CD4-positive, alpha-beta T cell treated with Interleukin-17A for 1 hour (primary cell): ENCODE measurements at regions not wholly inside any gene's neighbourhood (a gene's known extent, or its start where the extent isn't known, plus 50 kb on each side); places are given as distances from the start of the nearest gene placed in this dataset.
"Not testable (repeated sequence)": the region's sequence is repeated elsewhere in the genome, so short reads cannot be mapped to it uniquely, and the experiment has no call there.

ENCODE experiments used
- DNase-seq: peaks from one replicate; pipeline ENCODE4 v3.0.0-alpha.2; 2020

DNA sequence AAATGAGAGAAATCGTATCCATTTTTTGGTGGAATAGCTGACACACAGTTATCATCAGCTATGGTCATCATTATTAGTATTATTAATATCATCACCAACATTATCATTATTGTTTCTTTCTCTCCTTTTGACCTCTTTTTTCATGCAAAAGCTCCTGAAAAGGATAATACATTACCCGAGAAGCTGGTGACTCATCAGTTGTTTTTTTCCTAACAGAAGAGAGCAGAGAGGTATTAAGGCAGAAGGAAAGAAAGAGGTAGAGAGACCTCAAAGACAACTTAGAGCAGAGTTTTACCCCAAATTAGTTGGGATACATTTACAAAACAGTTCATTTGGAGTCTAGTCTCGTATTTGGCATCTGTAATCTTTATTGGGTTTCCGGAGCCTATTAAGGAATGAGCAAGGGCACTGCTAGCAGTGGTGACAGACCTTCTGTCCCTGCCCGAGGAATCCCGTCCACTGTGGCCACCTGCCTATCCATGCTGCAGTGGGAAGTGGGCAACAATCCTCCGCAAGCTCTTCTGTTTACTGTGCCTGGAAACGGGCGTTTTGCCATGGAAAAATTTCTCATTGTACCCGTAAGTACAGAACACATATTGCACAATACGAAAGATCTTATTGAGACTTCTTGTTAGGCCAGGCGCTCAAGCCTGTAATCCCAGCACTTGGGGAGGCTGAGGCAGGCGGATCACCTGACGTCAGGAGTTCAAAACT is 170.0 kb upstream of the MKLN1 start:
- no peak for DNase-seq

DNA sequence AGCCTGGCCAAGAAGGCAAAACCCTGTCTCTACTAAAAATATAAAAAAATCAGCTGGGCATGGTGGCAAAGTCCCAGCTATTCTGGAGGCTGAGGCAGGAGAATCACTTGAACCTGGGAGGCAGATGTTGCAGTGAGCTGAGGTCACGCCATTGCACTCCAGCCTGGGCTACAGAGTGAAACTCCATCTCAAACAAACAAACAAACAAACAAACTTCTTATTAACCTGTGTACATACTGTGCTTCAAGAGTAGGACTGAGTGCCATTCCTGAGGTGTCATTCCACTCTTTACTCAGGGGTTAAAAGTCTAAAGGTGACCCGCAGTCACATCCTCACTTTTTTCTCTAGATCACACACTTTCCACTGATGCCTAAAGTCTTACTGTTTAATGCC is 169.4 kb upstream of the MKLN1 start:
- DNase-seq, result not testable (repeated sequence)

DNA sequence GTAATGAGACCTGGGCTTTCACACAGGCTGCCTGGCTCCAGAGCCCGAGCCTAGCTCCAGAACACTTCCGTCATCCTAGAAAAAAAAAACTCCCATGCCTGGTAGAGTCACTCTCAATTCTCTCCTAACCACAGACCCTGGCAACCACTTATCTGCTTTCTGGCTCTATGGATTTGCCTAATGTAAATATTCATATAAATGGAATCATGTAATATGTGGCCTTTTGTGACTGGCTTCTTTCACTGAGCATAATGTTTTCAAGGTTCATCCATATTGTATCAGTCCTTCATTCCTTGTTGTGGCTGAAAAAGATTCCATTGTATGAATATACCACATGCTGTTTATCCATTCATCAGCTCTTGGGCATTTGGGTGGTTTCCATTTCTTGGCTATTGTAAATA is 167.7 kb upstream of the MKLN1 start:
- no peak for DNase-seq

DNA sequence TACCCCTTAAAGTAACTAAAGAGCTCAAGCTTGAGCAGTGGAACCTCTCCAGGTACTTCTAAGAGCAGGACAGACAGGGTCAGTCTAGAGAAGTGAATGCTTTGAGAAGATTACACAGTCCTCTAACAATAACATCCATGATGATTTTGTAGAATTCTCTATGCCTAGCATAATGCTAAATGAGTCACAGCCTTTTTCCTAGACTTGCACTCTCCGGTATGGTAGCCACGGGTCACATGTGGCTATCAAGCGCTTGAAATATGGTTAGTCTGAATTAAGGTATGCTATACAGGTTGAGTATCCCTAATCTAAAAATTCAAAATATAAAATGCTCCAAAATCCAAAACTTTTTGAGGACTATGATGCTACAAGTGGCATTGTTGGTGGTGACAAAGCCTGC is 166.6 kb upstream of the MKLN1 start:
- no peak for DNase-seq

DNA sequence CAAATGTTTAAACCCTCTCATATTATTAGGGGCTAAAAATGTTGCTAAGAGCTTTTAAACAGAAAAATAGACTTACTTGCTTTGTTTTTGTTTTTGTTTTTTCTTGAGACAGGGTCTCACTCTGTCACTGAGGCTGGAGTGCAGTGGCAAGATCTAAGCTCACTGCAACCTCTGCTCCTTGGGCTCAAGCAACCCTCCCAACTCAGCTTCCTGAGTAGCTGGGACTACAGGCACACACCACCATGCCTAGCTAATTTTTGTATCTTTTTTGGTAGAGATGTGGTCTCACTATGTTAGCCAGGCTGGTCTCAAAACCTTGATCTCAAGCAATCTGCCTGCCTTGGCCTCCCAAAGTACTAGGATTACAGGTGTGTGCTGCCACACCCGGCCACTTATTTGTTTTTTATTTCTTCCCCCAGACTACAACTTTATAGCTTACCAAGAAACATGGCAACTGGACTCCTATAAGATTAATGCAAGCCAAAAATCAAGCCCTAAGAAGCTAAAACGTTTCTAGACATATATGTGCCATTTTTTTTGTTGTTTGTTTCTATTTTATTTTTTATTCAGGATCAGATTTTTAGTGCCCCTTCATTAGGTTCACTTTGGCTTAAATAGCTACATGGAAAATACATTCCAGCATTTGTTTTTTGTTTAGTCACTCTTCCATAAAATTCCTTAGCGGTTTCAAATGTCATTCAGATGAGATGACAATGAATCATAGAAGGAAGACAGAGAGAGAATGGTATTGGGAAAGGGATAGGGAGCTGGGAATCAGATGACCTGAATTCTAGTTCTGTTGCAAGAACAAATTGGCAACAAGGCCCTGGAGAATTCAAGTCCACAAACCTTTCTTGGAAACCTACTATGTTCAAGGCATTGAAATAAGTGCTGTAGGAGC is 163.4 kb upstream of the MKLN1 start:
- DNase-seq, result no peak

DNA sequence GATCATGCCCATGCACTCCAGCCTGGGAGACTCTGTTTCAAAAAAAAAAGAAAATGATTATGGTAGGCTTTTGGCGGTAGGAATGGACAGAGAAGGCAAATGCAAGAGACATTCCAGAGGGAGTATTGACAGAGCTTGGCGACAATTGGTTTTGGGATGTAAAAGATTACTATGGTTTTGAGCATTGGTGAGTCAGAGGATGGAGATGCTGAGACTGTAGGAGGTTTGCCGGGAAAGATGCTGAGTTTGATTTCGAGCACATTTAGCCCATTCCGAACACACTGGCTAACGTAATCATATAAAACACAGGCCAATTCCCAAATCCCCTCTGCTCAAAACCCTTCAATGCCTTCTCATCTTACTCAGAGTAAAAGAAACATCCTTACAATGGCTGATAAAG is 161.6 kb upstream of the MKLN1 start:
- no peak for DNase-seq

DNA sequence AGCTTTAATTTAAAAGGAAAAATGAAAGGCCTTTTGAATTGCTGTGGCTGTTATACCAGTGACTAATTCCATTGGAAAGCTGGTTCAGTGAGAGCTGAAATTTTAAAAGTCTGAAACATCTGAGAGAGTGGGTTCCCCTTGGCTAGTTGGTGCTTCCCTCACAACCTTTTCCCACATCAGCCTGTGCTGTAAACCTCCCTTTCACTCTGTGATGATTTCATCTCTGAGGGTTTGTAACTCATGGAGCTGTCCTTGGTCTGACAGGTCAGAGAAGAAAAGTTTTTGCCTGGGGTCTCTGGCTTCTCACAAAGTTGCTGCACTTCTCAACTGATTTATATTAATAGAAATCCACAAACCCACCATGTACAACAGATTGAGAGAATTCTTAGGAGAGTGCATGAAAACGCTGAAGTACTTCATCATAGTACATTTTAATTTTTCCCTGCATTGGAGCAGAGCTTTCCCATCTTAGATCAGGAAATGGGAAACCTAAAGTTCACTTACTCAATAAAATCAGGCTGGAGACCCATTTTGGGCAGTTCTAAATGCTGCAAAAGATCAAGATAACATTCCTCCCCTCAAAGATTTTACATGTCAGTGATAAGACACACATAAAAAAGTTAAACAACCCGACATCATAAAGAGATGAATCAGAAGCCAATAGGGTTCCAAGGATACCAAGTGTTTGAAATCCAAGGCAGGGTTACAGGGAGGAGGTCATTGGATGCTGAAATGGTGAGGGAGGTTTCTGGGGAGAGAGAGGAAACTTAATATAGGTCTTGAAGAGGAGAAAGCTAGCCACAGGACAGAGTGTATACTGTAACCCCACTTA is 157.0 kb upstream of the MKLN1 start:
- no peak for DNase-seq

DNA sequence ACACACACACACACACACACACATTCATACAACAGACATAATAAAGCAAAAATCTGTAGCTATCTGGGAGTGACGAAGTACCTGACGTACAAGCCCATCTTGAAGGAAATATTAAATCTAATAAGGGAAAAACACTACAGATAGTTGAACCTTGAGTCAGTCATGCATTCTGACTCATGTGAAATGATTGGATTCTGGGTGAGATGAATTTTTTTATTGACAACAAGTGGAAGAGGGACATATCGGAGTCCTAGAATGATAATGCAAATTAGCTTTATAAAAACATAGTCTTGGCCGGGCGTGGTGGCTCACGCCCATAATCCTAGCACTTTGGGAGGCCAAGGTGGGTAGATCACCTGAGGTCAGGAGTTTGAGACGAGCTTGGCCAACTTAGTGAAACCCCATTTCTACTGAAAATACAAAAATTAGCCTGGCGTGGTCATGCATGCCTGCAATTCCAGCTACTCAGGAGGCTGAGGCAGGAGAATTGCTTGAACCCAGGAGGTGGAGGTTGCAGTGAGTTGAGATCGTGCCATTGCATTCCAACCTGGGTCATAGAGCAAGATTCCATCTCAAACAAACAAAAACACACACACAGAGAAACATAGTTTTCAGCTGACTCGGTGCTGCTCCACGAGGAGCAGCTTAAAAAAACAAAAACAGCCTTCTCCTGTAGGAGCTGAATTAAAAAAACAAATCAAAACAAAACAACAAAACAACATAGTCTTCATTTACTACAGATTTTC is 154.4 kb upstream of the MKLN1 start:
- no peak for DNase-seq

DNA sequence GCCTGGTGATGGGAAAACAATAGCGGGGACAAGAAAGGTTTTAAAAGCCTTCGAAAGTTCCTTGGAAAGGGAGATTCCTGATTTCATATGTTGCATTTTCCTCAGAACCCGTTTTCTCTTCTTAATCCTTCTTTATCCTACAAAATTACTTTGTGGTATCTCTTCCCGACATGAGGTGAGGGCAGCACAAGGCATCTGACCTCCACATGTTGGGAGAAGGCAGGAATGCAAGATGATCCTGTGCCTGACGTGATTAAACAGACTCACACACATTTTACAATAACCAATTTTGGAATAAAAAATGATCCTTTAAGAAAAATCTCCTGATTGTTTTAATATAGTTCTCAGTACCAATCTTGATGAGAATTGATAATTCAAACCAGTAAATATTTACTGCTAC is 153.3 kb upstream of the MKLN1 start:
- no peak for DNase-seq

DNA sequence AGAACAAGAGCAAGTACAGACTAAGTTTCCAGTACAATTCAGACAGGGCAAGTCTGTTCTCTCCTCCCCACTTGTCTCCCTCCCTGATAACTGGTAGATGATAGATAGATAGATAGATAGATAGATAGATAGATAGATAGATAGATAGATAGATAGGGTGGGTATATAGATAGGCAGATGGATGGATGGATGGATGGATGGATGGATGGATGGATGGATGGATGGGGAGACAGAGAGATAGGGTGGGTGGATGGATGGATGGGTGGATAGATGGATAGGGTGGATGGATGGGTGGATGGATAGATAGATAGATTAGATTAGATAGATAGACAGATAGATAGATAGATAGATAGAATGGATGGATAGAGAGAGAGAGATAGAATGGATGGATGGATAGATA is 152.8 kb upstream of the MKLN1 start:
- no peak for DNase-seq

DNA sequence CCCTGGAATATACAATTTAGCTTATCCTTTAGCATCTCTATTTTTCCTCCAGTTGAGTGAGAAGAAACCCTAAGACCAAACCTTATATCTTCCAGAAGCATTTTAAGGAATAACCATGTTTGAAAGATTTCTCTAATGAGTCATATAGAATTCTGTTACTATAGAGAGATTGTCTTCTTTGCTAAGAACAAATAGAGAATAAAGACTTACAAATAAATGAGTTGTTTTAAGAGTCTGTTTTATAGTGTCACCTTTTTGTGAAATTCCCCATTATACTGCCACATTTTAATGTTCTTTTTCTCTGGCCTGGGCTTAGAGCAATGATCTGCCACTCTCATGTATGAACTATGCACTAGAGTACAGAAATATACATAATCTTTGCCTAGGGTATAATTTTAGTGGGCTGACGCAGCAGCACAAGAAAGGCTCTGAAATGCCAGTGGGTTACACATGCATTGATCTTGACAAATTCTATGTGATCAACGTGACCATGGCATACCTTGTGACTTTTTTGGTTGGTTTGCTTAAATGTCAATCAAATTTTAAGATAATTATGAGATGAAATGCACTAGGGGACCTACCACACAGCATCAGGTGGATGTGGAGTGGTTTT is 145.1 kb upstream of the MKLN1 start:
- no peak for DNase-seq

DNA sequence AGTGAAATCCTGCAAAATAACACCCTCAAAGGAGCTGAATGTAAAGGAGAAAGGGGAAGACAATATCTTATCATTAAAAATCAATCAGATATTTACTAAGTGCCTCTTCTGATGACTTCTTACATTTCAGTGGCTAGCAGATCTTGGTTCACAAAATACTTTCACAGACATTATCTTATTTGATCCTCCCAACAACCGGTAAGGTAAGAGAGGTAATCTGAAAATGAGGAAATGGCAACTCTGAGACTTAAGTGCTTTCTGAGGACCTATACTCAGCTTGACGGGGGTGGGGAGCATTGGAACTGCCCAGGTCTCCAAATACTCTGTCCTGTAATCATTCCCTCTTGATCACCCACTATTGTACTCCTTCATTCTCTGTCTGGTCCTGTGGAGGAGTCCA is 144.6 kb upstream of the MKLN1 start:
- DNase-seq, result no peak

DNA sequence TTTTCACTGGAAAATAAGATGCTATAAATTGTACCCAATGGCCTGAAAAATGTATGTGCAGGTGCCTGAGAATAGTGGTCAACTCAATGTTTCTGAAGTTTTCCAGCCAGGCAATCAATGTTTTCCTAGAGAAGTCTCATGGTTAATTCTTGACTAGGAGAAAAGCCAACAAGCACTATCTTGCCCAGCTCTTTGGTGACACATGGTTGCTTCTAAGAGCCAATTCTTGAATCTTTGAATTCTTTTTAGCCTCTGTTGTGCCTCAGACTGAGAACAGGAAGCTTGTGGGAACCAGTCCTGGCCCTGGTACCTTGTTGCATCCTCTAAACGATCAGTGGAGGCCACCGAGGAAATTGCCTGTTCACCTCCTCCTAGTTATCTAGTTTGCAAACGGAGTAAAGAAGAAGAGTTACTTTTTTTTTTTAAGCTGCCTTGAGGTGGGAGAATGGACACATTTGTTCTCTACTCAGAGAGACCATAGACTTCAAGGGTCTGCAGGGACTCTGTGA is 144.0 kb upstream of the MKLN1 start:
- DNase-seq, result peak; percentile 36

DNA sequence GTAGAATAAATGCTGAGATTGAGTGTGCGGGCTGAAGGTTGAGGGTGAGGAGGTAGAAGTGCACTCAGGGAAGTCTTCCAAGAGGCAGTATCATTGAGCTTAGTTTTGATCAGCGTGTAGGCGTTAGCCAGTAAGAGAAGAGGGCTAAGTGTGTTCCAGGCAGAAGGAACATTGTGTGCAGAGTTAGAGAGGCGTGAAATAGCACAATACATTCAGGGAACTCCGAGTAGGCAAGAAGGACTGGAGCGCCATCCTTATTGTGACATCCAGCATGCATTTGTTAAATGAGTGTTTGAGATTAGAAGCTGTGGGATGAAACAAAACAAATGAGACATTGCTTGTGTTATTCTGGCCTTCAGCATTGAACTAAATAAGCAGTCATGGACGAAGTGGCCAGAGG is 140.9 kb upstream of the MKLN1 start:
- no peak for DNase-seq

DNA sequence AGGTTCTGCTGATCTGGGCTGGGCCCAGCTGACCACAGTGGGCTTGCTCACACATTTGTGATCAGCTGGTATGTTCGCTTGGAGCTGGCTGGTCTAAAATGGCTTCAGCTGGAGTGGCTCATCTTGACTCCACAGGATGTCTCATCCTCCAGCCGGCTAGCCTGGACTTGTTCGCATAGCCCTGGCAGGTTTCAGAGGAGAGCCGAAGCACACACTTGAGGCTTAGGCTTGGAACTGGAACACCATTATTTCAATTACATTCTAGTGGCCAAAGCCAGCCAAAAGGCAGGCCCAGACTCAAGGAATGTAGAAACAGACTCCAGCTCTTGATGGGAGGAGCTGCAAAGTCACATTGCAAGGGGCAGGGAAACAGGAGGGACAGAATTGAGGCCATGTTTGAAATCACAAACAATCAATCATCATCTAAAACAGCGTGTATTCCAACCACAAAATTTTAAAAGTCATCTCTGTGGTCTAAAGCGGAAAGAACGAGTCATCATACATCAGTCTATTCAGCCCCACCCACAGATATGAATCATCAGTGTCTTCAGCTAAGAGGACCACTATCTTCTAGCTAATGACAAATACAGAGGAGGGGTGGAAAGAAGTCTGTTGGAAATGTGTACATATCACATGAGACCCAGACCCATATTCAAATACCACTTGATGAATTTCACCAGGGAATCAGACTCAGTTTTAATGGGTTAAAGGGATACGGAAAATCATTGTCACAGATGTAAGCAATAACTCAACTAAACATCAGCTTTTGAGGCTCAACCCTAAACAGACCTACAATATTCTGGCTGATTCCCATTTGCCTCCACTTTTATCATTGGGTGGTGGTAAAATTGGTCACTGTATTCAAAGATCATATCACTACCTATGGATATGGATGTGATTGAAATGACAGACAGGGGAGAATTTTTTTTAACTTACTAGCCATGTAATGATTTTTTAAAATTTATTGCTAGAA is 139.0 kb upstream of the MKLN1 start:
- DNase-seq, result peak; percentile 88

DNA sequence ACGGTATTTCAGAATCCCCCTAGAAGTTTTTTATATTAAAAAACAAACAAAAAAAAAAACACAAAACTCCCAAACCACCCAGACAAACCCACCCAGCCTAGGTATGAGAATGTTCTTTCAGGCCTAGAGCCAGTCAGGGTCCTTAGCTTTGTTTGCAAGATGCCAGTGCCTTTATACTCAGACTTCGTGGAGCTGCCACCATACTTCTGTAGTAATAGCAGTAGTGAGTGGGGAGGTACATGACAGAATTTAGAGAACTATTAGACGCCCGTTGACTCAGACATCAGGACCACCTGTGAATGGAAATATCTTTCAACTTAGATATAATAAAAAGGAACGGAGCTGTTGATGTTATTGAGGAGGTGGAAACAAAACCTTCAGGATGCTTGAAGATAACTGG is 138.2 kb upstream of the MKLN1 start:
- no peak for DNase-seq

DNA sequence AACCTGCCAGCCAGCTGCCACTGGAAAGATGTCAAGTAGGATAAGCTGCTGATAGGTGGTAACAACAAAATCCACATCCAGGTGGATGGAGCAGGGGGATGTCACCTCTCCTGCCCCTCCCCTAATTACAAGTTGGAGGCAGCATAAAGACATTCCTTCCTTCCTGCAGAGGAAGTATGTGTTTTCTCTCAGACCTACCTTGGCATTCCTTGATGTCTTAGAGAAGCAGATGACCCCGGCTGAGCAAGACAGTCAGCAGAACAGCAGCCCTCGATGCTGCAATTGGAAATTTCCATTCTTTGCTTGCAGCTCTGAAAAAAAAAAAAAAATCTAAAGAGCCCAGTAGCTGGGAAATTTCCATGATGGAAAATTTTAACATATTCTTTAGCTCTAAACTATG is 137.5 kb upstream of the MKLN1 start:
- DNase-seq, result no peak

DNA sequence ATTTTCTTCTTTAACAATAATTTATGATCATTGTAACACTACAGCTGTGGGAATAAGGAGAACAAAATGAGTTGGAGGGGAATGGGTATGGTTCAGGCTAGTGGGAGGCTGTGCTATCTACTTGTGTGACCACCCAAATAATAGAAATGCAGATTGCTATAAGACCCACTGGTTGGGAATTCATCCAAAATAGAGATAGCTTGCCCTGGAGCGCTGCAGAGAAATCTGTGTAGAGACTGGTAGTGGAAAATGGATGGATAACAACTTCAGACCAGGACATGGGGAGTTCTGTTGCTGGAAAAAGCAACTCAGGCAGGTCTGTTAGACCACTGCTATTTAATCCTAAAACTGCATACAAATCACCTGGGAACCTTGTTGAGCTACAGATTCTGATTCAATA is 137.1 kb upstream of the MKLN1 start:
- no peak for DNase-seq

DNA sequence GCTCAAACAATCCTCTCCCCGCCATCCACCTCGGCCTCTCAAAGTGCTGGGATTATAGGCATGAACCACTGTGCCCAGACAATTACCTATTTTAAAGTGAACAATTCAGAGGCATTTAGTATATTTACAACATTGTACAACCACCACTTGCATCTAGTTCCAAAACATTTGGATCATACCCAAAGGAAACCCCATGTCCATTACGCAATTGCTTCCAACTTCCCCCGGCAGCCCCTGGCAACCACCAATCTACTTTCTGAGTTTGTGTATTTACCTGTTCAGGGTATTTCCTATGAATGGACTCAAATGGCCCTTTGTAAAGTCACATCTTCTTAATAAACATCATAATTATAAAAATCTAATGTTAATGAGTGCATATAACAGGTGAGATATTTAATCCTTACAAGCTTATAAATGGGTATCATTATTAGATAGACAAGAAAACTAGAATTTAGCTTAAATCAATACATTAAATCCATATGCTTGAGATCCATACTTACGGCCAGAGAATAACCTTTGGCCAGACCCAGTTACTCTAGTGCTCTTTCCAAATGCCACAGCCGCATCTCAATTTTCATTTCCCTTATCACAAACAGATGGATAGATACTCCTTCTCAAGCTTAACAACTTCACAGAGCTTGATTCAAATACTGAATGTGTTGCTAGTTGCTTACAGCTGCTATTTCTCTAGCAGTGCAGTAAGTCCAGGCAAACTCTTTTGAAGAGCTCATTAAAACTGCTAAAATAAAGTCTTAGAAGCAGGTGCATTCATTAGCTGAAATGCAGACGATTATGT is 133.4 kb upstream of the MKLN1 start:
- no peak for DNase-seq

DNA sequence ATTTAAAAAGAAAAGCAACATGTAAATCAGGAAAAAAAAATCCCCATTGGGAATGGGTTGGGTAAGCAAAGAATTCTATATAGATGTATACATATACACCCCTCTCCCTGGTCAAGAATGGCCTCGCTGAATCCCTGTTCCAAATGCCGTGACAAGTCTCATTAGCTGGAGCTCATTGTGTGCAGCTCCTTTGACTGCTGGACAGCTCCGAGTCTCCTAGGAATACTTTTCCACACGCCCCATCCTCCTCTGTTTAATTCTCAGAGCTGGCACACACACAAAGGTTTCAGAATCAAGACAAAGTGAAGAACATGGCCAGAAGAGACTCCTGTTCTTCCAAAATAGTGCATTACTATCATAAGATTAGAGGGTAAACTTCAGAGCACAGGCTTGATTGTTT is 130.9 kb upstream of the MKLN1 start:
- no peak for DNase-seq
